SK-N-MC (cell line): ENCODE measurements at regions not wholly inside any gene's neighbourhood (a gene's known extent, or its start where the extent isn't known, plus 50 kb on each side); places are given as distances from the start of the nearest gene placed in this dataset.

Experiments
- EZH2 ChIP-seq: fragments of 200-600 bp; sonication (generic); IDR thresholded peaks from one replicate; pipeline ENCODE4 v1.6.1; 2017; ENCODE audit warnings: antibody characterized with exemption
- FOXP2 ChIP-seq: optimal IDR thresholded peaks from 2 replicates; pipeline ENCODE3; 2011; ENCODE audit warnings: mild to moderate bottlenecking, moderate library complexity; ENCODE audit not compliant: insufficient read depth; ENCODE audit errors: extremely low read length, control extremely low read depth
- POLR2AphosphoS5 ChIP-seq: IDR thresholded peaks from 2 replicates; pipeline ENCODE4 v1.6.1; 2012; ENCODE audit warnings: mild to moderate bottlenecking, low read depth, low read length, borderline replicate concordance

DNA sequence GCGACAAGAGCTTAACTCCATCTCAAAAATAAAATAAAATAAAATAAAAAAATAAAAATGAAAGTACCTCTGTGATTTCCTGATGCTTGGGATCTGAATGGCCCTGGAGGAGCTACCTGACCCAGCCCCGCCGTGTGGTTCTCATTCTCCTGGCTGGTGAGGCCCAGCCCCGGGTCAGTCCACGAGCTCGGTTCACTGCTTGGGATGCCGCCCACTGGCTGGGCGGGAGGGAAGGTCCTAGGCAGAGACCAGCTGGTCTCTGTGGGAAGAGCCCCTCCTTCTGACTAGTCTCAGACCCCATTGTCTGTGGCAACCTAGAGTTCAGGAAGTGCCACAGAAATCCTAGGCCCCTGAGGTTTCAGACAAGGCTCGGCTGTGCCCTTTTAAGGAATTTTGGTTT, 55.1 kb upstream of the DLGAP1 start:
- TF ChIP-seq EZH2 = no peak
- TF ChIP-seq FOXP2 = no peak
- TF ChIP-seq POLR2AphosphoS5 = no peak
